IPS DF 19.7 (cell line): ENCODE measurements at regions not wholly inside any gene's neighbourhood (a gene's known extent, or its start where the extent isn't known, plus 50 kb on each side); places are given as distances from the start of the nearest gene placed in this dataset.

ENCODE experiments used
- DNase-seq: peaks from one replicate; pipeline ENCODE4 v3.0.0-alpha.2; 2013; ENCODE audit warnings: low read depth, low spot score

DNA sequence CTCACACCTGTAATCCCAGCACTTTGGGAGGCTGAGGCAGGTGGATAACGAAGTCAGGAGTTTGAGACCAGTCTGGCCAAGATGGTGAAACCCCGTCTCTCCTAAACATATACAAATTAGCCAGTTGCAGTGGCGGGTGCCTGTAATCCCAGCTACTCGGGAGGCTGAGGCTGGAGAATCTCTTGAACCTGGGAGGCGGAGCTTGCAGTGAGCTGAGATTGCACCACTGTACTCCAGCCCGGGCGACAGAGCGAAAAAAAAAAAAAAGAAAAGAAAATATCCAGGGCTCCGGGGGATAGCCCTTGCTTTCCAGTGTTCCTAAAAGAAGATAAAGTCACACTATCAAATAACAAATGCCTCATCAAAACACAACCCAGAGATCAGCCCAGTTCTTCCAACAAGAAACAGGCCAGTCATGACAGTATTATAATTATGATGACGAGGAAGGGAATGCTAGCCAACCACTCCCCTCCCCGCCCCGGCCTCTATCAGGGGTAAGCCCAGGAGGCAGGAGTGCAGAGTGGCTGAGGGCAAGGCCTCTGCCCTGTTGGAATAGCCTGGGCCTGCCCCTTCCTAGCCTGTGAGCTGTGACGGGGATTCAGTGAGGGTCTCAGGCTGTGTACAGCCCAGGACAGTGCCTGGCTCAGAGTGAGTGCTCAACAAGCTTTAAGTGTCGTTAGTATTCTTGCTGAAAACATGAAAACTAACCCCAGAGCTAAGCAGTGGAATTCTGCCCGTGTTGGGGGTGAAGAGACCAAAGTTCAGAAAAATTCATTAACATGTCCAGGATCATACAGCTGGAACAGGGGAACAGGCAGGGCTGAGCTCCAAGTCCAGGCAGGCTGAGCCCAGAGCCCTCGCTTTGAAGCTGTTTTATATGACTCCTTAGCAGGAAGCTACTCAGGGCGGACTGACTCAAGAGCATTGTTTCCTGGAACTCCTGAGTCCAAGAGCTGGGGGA, 54.3 kb downstream of the FAM241B start:
- DNase-seq: no peak

- DNase-seq: no peak
These were observed 54.9 kb downstream of the FAM241B start for GRCh38 chr10:69684981-69685353.

GRCh38 chr10:69685426-69685801, 55.4 kb downstream of the FAM241B start:
- no peak for DNase-seq

DNA sequence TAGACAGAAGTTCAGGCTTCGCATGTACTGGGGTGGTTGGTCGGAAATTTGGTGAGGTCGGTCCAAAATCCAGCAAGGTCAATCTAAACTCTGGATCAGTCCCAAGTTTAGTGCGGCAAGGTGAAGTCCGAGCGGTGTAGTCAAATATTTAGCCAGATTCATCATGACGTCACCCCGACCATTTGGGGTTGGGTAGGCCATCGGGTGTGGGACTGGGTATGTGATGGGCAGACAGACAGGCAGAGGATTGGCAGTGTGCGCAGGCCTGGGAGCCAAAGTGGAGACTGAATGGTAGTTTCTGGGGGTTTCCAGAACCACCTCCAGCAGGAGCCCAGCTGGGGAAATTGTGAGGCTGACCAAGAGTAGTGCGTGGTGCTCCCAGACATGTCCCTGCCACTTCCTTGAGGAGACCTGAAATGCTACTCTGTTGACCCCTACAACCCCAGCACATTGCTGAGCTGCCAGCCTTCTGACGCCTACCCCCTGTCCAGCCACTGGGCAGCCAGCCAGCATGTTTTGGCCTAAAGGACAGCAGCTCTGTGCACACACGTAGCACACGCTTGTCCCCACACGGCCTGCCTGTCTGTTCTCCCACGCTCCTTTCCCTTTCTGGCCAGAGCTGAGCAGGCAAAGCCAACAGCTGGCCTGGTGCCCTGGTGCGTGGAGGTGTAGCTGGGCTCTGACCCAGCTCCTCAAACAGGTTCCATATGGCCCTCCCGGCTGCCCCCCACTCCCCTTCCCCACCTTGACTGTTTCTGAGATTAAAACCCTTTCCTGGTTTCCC, 55.9 kb downstream of the FAM241B start:
- DNase-seq: no peak

GRCh38 chr10:69686866-69687265, 56.8 kb downstream of the FAM241B start:
- DNase-seq: no peak

DNA sequence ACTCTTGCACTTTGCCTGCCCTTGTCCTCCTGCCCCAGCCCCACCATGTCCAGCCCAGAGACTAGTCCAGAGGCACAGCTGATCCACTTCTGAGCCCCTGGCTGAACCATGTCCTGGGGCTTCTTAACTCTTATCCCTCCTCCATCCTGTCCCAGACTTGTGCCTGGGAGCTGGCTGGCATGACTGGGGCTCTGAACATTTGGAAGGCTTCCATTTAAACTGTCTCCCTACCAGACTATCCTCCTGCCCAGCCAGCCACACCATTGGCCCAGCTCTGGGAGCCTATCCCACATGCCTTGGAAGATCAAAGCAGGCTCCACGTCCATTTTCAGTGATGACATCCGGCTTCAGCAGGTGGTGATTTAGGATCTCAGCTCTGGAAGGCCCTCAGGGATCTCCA, 57.4 kb downstream of the FAM241B start:
- DNase-seq: no peak

- no peak for DNase-seq
These were observed 62.2 kb downstream of the FAM241B start for GRCh38 chr10:69692267-69692666.

DNA sequence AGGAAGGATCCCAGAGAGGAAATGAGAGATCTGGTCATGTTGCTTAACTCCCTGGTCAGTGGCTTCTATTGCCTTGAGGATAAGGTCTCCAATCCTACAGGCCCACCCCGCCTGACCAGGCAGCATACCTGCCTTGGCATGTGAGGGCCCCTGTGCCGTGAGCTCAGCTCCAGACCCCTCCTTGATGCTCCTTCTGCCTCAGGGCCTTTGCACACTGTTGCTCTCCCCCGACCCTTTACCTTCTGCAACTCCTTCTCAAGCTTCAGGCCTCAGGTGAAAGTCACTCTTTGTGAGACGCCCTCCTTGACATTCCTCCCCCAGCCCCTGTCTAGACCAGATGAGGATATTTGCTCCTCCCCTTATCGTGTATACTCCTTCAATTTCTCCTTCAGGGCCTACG, 62.8 kb downstream of the FAM241B start:
- no peak for DNase-seq

DNA sequence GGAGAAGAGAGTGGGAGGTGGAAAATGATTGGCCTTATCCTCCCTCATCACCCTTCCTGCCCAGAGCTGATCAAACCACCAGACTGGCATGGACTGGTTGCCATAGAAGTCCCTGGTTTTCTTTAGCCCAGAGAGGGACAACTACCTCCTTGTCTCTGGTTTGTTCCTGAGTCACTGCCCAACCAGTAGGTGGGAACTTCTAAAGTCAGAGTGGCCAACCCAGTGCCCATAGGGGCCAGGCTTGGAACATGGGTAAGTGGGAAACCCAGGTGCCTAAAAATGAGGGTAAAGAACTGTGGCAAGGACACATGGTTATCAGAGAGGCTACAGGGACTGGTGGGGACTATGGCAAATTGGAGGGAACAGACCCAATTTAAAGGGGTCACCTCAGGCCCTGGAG, 63.8 kb downstream of the FAM241B start:
- no peak for DNase-seq

GRCh38 chr10:69696073-69696731, 66.2 kb downstream of the FAM241B start:
- peak; percentile 30 for DNase-seq

DNA sequence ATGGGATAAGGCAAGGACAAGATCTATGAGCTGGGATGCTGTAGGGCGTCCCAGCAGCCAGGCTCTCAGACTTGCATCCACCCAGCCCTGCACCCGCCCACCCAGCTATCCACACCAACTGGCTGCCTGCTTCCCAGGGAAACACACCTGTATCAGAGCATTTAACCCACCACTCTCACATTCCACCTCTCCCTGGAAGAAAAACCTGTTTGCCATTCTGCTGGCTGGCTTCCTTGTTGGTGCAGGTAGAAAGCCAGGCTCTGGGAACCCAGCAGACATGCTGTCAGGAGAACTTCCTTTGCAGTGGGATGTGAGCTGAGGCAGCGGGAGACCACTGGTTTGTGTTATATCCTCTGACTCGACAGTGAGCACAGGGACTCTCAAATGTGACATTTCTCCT, 67.0 kb downstream of the FAM241B start:
- DNase-seq: no peak

DNA sequence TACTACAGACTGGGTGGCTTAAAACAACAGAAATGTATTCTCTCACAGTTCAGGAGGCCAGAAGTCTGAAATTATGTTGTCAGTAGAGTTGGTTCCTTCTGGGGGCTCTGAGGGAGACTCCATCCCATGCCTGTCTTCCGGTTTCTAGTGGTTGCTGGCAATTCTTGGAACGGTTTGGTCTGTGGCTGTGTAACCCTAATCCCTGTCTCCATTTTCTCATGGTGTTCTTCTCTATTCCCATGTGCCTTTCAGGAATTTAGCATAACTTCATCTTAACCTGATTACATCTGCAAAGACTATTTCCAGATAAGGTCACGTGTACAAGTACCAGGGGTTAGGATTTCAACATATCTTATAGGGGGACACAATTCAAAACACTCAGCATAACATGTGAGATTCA, 73.2 kb downstream of the FAM241B start:
- no peak for DNase-seq

GRCh38 chr10:69703766-69704630, 74.0 kb downstream of the FAM241B start:
- DNase-seq: no peak

- no peak for DNase-seq
These were observed 79.4 kb downstream of the FAM241B start for GRCh38 chr10:69709366-69709941.

- no peak for DNase-seq
These were observed 80.2 kb downstream of the FAM241B start for GRCh38 chr10:69710008-69710888.

- no peak for DNase-seq
These were observed 82.3 kb downstream of the FAM241B start for GRCh38 chr10:69712342-69712741.

GRCh38 chr10:69714572-69714971, 84.5 kb downstream of the FAM241B start:
- no peak for DNase-seq

DNA sequence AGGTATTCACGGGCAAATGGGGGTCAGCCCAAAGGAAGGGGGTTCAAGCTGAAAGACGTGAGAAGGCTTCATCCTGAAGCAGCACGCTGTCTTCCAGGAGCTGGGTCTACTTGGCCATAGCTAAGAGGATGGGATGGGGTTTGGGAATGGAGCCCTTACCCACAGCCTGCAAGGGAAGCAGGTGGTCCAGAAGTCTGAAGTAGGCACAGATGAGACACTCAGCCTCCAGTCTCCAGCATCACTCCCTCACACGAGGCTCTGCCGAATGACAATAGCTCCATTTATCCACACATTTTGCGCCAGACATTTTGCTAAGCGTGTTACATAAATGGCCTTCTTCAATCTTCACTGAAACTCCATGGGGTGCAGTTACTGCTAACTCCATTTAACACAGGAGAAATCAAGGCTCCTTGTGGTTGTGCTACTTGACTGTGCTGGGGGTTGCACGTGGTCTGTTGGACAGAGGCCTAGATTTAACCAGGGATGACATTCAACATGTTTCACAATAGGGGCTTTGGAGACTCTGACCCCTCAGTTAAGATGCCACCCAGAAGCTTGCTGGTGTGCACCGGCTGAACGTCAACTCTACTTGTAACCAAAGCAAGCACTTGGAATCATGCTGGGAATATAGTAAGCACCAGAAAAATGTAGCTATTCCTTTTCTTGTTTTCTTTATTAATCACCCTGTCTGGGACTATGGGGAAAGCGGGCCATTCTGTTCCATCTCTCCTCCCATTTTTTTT, 85.3 kb downstream of the FAM241B start:
- no peak for DNase-seq

- DNase-seq: no peak
These were observed 85.7 kb upstream of the COL13A1 start for GRCh38 chr10:69715899-69716606.
